ENCODE measurements at regions not wholly inside any gene's neighbourhood (a gene's known extent, or its start where the extent isn't known, plus 50 kb on each side); places are given as distances from the start of the nearest gene placed in this dataset.

DNA sequence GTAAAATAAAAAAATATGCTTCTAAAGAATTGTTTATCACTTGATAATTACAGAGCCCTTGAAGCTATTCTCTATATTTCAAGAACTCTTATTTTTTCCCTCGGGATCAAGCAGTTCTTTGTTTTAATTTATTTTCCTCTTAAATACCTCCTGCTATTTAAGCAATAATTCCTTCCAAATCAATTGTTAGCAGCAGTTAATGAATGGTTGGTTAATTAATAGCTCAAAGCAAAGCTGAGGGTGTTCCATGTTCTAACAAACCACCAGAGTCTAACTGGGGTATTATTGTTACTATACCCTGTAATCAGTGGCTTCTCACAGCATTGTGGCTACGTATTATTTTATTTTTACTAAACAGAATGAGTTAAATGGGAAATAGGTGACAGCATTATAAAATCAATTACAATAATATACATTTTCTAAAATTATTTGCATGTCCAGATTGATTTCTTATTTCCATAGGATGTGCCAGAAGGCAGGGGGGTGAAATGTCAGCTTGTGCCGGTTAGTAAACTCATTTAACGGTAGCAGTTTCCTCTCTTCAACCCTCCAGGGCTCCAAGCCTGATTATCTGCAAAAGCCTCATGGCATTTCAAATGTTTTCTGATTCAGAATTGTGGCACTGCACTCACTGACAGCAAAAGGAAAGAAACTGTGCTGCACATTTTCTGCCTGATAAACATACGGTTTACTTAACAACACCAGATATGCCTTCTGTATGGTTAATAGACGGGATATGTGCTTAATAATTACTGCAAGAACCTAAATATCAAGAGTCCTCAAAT lies 286.9 kb upstream of the EMCN start:
- intact Hi-C loops (cut with micrococcal nuclease) (no loop called here), dilution Hi-C loops (cut with MboI; ENCODE audit: extremely low pct_ligation_motif_present, low sequenced_read_pairs) (no loop called here)
- CTCF ChIA-PET = no interaction called here
- BruUV-seq (replicated peaks) = no TSS peak
- no peaks in the 10 kb centered on the region for H3K9me3 ChIP-seq (replicated peaks; ENCODE audit: control insufficient read depth, insufficient read depth, low read length)
- no peaks in the 10 kb centered on the region for H3K4me1 ChIP-seq (ENCODE audit: control insufficient read depth, extremely low read depth, insufficient read depth, low read length)
- POLR2A ChIA-PET = no interaction called here
- TF ChIP-seq POLR2A (IDR thresholded peaks at IDR 0.05; ENCODE audit: low read depth, low read length) = no peak
- TF ChIP-seq, protein P1, sequence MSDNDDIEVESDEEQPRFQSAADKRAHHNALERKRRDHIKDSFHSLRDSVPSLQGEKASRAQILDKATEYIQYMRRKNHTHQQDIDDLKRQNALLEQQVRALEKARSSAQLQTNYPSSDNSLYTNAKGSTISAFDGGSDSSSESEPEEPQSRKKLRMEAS (IDR thresholded peaks at IDR 0.05; ENCODE audit: insufficient read depth, insufficient read length) = no peak
- TF ChIP-seq EZH2 (IDR thresholded peaks at IDR 0.05; ENCODE audit: borderline replicate concordance, low read depth, low read length, severe bottlenecking) = no peak
- no peak for TF ChIP-seq MYC (IDR thresholded peaks at IDR 0.05; ENCODE audit: low read depth, low read length)
- TF ChIP-seq GATA2 (IDR thresholded peaks at IDR 0.05; ENCODE audit: insufficient read depth, insufficient read length, low read depth, low read length) = no peak
- TF ChIP-seq FOS (IDR thresholded peaks at IDR 0.05; ENCODE audit: borderline replicate concordance, insufficient read depth, low read length) = no peak
- TF ChIP-seq JUN (IDR thresholded peaks at IDR 0.05; ENCODE audit: borderline replicate concordance, insufficient read depth, insufficient read length, low read depth) = no peak
- no peak for TF ChIP-seq POLR2AphosphoS5 (IDR thresholded peaks at IDR 0.05; ENCODE audit: insufficient read depth, low read depth, low read length)
- TF ChIP-seq, protein P2, sequence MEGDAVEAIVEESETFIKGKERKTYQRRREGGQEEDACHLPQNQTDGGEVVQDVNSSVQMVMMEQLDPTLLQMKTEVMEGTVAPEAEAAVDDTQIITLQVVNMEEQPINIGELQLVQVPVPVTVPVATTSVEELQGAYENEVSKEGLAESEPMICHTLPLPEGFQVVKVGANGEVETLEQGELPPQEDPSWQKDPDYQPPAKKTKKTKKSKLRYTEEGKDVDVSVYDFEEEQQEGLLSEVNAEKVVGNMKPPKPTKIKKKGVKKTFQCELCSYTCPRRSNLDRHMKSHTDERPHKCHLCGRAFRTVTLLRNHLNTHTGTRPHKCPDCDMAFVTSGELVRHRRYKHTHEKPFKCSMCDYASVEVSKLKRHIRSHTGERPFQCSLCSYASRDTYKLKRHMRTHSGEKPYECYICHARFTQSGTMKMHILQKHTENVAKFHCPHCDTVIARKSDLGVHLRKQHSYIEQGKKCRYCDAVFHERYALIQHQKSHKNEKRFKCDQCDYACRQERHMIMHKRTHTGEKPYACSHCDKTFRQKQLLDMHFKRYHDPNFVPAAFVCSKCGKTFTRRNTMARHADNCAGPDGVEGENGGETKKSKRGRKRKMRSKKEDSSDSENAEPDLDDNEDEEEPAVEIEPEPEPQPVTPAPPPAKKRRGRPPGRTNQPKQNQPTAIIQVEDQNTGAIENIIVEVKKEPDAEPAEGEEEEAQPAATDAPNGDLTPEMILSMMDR (IDR thresholded peaks at IDR 0.05; ENCODE audit: extremely low read depth in 1 of 2, insufficient read depth in 1 of 2, low read depth in 1 of 2, low read length in 2 of 2) = no peak
- DNase-seq (ENCODE audit: low read depth, low spot score) (no peak), FAIRE-seq (no peak)
- no peak overlapping the region for H3K27ac ChIP-seq (ENCODE audit: insufficient read depth, low read depth, low read length)
- H2AFZ ChIP-seq (ENCODE audit: low read depth, low read length) = no peak overlapping the region
- H3K4me3 ChIP-seq (replicated peaks in 1 of 3; ENCODE audit: insufficient read depth in 1 of 3, low read depth in 1 of 3, low read length in 3 of 3) = no peak overlapping the region
- H3K36me3 ChIP-seq (ENCODE audit: control insufficient read depth in 2 of 2, extremely low read depth in 1 of 2, insufficient read depth in 2 of 2, low read length in 2 of 2) = no peaks in the 10 kb centered on the region
- no peaks in the 10 kb centered on the region for H3K9me1 ChIP-seq (replicated peaks; ENCODE audit: control insufficient read depth, extremely low read depth, insufficient read depth, low read length)
- H3K79me2 ChIP-seq (ENCODE audit: control insufficient read depth, insufficient read depth, low read length) = no peaks in the 10 kb centered on the region
- H3K9ac ChIP-seq (replicated peaks; ENCODE audit: extremely low read depth, insufficient read depth, low read length) = no peak overlapping the region
- H4K20me1 ChIP-seq (replicated peaks; ENCODE audit: control insufficient read depth, extremely low read depth, insufficient read depth, low read length) = no peaks in the 10 kb centered on the region
- H3K27me3 ChIP-seq (ENCODE audit: control insufficient read depth in 2 of 2, insufficient read depth in 2 of 2, low read length in 2 of 2) = no peaks in the 10 kb centered on the region
- no peak overlapping the region for H3K4me2 ChIP-seq (ENCODE audit: insufficient read depth, low read length)

Data from endothelial cell of umbilical vein (primary cell).